Activated T-helper 2 cell treated with anti-CD3 and anti-CD28 coated beads, Interferon-gamma antibody, Interleukin-2, Interleukin-4, amounts not matched to agents 10 μg/mL and 5 μg/mL and 100 μg/mL, durations not matched to agents 14 hours and 24 hours and 36 hours (primary cell): ENCODE measurements at regions not wholly inside any gene's neighbourhood (a gene's known extent, or its start where the extent isn't known, plus 50 kb on each side); places are given as distances from the start of the nearest gene placed in this dataset.

Experiments used
- DNase-seq: peaks from one replicate; pipeline ENCODE4 v3.0.0; 2021; ENCODE audit warnings: low spot score
- H3K27ac Mint-ChIP-seq: one replicate; pipeline ENCODE4 v1.8.0; 2021; ENCODE audit warnings: mixed read lengths
- H3K27me3 Mint-ChIP-seq: one replicate; pipeline ENCODE4 v1.8.0; 2021; ENCODE audit warnings: low read depth, mixed read lengths
- H3K36me3 Mint-ChIP-seq: one replicate; pipeline ENCODE4 v1.8.0; 2021; ENCODE audit warnings: low read depth, mixed read lengths
- H3K4me1 Mint-ChIP-seq: one replicate; pipeline ENCODE4 v1.8.0; 2021; ENCODE audit warnings: low read depth, mixed read lengths
- H3K4me3 Mint-ChIP-seq: one replicate; pipeline ENCODE4 v1.8.0; 2021; ENCODE audit warnings: low read depth, mild to moderate bottlenecking, moderate library complexity, mixed read lengths
- H3K9me3 Mint-ChIP-seq: one replicate; pipeline ENCODE4 v1.8.0; 2021; ENCODE audit warnings: mixed read lengths
- intact Hi-C: fragments of 100-400 bp; cut with micrococcal nuclease; formaldehyde crosslinking; loops from one replicate; pipeline ENCODE4 v1.15.1; 2023

DNA sequence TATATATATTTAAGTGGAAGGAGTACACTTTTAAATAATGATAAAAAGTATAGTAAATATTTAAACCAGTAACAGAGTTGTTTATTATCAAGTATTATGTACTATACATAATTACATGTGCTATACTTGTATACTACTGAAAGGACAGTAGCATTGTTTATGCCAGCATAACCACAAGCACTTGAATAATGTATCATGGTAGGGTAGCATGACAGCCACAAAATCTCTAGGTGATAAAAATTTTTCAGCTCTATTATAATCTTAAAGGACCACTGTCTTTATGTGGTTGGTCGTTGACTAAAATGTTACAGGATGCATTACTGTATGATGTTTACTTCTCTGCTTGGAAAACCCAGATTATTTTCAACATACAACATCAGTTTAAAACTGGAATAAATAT is 349.2 kb downstream of the CASP12 start:
- Mint-ChIP-seq H3K4me1 (peaks cover 12% of the 10 kb centered on the region), H3K9me3 (no peaks in the 10 kb centered on the region), H3K27ac (no peak overlapping the region), H3K36me3 (no peaks in the 10 kb centered on the region), H3K4me3 (no peak overlapping the region), H3K27me3 (peaks cover 5% of the 10 kb centered on the region)
- no peak for DNase-seq
- intact Hi-C loops: no loop called here

DNA sequence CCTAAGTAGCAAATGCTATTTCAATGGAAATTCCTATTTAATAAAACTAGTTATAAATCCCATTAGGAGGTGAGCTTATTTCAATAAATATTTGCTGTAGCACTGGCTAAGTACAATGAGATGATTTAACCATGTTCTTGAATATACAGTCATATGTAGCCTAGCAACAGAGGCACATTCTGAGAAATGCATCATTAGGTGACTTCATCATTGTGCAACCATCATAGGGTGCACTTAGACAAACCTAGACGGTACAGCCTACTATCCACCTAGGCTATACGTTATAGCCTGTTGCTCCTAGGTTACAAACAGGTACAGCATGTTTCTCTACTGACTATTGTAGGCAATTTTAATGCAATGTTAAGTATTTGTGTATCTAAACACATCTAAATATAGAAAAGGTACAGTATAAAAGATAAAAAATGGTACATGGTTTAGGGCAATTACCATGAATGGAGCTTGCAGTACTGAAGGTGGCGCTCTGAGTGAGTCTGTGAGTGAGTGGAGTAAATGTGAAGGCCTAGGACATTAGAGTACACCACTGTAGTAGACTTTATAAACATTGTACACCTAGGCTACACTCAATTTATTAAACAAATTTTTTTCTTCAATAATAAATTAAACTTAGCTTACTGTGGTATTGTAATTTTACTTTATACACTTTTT is 350.1 kb downstream of the CASP12 start:
- Mint-ChIP-seq H3K4me3 (no peak overlapping the region), H3K36me3 (no peaks in the 10 kb centered on the region), H3K27ac (no peak overlapping the region), H3K4me1 (peaks cover 10% of the 10 kb centered on the region), H3K9me3 (no peaks in the 10 kb centered on the region), H3K27me3 (peaks cover 5% of the 10 kb centered on the region)
- DNase-seq: no peak
- intact Hi-C loops: no loop called here

DNA sequence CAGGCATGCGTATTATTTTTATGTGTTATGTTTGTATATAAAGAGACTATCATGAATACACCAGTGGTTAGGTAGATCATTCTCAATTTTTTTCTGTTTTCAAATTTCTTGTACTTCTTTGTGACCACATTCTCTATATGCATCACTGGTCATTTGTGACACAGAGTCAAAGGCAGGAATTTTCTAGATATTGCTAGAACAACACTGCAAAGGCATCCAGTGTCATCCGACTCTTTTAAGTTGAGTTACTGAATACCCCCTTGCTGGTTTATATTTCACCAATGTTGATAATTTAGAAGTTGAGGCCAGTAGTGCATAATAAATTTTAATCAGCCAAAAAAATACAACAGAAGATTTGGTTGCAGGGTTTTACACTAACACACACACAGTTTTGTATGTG is 351.8 kb downstream of the CASP12 start:
- Mint-ChIP-seq H3K27me3 (peaks cover 2% of the 10 kb centered on the region), H3K36me3 (no peaks in the 10 kb centered on the region), H3K9me3 (no peaks in the 10 kb centered on the region), H3K4me1 (no peaks in the 10 kb centered on the region), H3K27ac (no peak overlapping the region), H3K4me3 (no peak overlapping the region)
- intact Hi-C loops: no loop called here
- DNase-seq: no peak

DNA sequence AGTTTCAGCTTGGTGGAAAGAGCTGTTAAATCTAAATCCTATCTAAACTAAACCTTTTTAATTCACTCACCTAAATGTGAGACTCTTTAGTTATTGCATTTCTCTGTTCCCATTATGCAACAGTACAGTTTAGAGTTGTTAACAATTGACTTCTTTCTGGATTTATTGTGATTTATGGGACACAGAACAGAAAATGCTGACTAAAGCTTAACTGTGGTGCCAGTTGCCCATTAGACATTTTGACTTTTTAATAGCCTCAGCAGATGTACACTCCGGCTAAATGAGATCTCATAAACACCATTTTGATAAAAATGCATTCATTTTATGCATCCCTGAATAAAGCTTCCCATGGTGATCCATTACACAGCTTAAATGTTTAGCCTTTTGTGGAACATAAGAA is 356.6 kb downstream of the CASP12 start:
- Mint-ChIP-seq H3K4me3 (no peak overlapping the region), H3K4me1 (no peaks in the 10 kb centered on the region), H3K27me3 (no peaks in the 10 kb centered on the region), H3K36me3 (no peaks in the 10 kb centered on the region), H3K9me3 (no peaks in the 10 kb centered on the region), H3K27ac (no peak overlapping the region)
- intact Hi-C loops: no loop called here
- no peak for DNase-seq

DNA sequence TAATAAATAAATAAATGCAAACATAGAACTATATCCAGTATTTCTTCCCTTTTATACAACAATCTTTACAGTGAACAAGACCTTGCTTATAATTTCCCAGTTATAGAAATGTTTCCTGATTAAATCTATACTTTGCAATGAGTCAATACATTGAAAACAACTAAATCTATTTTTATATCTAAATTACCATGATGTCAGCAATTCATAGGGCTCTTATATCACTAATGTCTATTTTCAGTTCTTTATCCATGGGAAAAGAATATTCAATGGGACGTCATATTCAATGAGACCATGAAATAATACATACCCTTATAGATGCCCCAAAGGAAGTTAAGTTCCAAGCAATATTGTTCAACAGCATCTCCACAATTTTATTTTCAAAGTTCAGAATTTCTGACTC is 359.9 kb downstream of the CASP12 start:
- no peak for DNase-seq
- Mint-ChIP-seq H3K4me1 (no peaks in the 10 kb centered on the region), H3K9me3 (no peaks in the 10 kb centered on the region), H3K27me3 (no peaks in the 10 kb centered on the region), H3K4me3 (no peak overlapping the region), H3K36me3 (no peaks in the 10 kb centered on the region), H3K27ac (no peak overlapping the region)
- intact Hi-C loops: no loop called here

DNA sequence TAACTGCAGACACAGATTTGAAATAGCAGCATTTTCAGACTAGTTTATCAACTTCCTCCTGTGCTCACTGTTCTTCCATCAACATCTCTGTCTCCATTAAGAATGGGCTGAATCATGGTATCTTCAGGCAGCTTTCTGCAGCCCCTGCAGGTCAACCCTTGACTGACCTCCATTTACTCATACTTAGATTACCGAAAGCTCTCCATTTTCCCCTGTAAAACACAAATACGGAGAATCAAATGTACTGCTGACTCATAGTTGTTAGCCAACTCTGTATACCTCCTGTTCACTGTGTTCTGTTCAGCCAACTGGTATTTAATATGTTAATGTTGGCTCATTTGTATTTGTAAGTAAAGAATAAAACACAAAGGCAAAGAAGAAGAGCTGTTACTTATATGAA is 364.0 kb downstream of the CASP12 start:
- Mint-ChIP-seq H3K9me3 (no peaks in the 10 kb centered on the region), H3K4me3 (no peak overlapping the region), H3K27ac (no peak overlapping the region), H3K4me1 (no peaks in the 10 kb centered on the region), H3K27me3 (no peaks in the 10 kb centered on the region), H3K36me3 (no peaks in the 10 kb centered on the region)
- intact Hi-C loops: no loop called here
- no peak for DNase-seq

DNA sequence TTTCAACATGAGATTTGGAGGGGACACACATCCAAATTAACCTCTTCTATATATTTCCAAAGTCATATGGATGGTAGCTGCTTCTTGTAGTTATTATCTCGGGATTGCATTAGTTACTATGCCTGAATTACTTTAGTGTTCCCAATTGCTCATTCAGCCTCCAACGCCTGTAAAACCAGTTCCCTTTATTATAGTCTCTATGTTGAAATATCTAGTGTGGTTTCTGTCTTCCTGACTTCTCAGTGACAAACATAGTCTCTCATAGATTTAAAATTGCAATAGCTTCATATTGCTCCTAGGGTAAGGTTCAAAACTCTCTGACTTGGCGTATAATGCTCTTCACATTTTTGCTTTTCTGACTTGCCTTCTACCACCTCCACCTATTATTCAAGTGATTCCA is 366.4 kb downstream of the CASP12 start:
- intact Hi-C loops: no loop called here
- H3K27me3 Mint-ChIP-seq: no peaks in the 10 kb centered on the region
- no peak overlapping the region for H3K27ac Mint-ChIP-seq
- DNase-seq: no peak
- H3K4me3 Mint-ChIP-seq: no peak overlapping the region
- H3K4me1 Mint-ChIP-seq: no peaks in the 10 kb centered on the region
- no peaks in the 10 kb centered on the region for H3K36me3 Mint-ChIP-seq
- H3K9me3 Mint-ChIP-seq: no peaks in the 10 kb centered on the region

DNA sequence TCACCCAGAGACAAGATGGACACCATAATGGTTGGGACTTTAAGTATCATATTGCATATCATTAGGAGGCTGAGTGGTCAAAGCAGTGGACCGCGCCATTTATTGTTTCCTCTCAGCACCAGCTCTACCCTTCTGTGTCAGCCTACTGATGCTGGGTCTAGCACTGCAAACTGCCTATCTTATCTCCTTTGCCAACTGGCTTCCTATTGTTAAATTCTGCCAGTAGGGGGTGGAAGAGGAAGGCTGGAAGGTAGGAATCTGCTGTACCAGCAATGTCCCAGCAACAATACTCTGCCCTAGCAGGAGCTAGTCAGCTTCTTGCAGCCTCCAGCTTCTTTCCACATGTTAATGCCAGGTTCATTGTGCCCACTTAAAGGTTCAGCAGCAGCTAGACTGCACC is 367.1 kb upstream of the PDGFD start:
- DNase-seq: no peak
- no peaks in the 10 kb centered on the region for H3K36me3 Mint-ChIP-seq
- no peak overlapping the region for H3K4me3 Mint-ChIP-seq
- intact Hi-C loops: no loop called here
- no peaks in the 10 kb centered on the region for H3K27me3 Mint-ChIP-seq
- H3K9me3 Mint-ChIP-seq: no peaks in the 10 kb centered on the region
- no peaks in the 10 kb centered on the region for H3K4me1 Mint-ChIP-seq
- no peak overlapping the region for H3K27ac Mint-ChIP-seq

DNA sequence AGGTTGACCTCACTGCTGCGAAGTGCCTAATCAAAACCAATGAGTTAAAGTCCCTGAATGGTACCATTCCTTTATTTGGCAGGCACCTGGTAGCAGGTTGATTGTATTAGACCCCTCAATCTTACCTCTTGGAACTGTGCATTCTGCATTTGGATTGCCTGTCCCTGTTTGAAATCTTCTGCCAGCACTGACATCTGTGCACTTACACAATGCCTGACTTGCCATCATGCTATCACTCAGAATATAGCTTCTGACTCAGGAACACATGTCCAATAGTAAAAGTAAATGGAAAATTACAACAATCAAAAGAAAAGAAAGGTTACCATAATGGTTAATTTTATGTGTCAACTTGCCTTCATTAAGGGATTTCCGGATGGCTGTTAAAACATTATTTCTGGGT is 366.0 kb upstream of the PDGFD start:
- Mint-ChIP-seq H3K27ac (no peak overlapping the region), H3K9me3 (no peaks in the 10 kb centered on the region), H3K4me3 (no peak overlapping the region), H3K4me1 (no peaks in the 10 kb centered on the region), H3K36me3 (no peaks in the 10 kb centered on the region), H3K27me3 (no peaks in the 10 kb centered on the region)
- DNase-seq: no peak
- intact Hi-C loops: no loop called here

DNA sequence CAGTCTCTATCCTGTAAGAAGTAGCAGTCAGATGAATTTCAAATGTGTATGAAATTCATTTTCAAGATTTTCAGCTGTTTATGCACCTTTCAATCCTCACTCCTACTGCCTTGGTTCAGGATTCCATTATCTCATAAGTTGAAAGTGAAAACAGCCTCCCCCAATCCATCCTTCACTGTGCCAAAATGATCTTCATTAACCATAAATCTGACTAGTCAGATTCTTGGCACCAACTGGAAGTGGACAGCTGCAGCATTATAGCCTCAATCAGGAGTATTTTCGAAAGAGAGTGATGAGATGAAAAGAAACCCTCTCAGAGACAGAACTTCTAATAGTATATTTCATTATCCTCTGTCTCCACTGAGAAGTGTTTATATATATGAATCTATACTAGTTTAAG is 365.3 kb upstream of the PDGFD start:
- no peaks in the 10 kb centered on the region for H3K27me3 Mint-ChIP-seq

DNA sequence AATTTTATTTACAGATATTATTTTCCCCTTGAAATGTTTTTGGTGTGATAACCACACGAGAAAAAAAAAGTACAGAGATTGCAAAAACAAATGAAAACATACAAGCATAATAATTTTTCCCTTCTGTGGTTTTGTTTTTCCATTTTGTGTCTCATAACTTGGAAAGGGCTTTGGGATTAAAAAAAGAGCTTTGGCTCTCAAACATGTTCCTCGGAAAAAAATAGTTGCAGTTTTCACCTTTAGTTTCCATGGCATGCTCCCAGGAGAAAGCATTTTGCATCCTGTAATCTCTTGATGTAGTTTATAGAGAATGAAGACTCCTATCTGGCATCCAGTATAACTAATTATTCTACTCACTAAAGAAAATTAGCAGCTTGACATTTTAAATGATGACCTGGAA is 362.1 kb upstream of the PDGFD start:
- intact Hi-C loops: no loop called here
- Mint-ChIP-seq H3K9me3 (no peaks in the 10 kb centered on the region), H3K36me3 (no peaks in the 10 kb centered on the region), H3K27me3 (no peaks in the 10 kb centered on the region), H3K4me3 (no peak overlapping the region), H3K4me1 (no peaks in the 10 kb centered on the region), H3K27ac (no peak overlapping the region)
- DNase-seq: no peak

More for the DNA sequence above, 365.3 kb upstream of the PDGFD start:
- Mint-ChIP-seq H3K4me3 (no peak overlapping the region), H3K9me3 (no peaks in the 10 kb centered on the region), H3K27ac (no peak overlapping the region), H3K36me3 (no peaks in the 10 kb centered on the region), H3K4me1 (no peaks in the 10 kb centered on the region)
- intact Hi-C loops: no loop called here
- no peak for DNase-seq

DNA sequence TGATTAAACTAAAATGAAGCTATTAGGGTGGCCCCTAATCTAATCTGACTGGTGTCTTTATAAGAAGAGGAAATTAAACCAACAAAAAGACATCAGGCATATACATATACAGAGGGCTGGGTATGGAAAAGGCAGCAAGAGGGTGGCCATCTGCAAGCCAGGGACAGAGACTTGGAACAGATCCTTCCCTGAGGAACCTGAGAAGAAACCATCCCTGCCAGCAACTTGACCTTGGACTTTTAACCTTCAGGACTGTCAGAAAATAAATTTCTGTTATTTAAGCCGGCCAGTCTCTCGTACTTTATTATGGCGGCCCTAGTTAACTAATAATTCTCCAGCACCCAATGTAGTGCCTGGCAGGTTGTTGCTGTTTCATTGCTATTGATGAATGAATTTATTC is 361.5 kb upstream of the PDGFD start:
- Mint-ChIP-seq H3K27ac (no peak overlapping the region), H3K27me3 (no peaks in the 10 kb centered on the region), H3K4me1 (no peaks in the 10 kb centered on the region), H3K4me3 (no peak overlapping the region), H3K9me3 (no peaks in the 10 kb centered on the region), H3K36me3 (no peaks in the 10 kb centered on the region)
- no peak for DNase-seq
- intact Hi-C loops: no loop called here

DNA sequence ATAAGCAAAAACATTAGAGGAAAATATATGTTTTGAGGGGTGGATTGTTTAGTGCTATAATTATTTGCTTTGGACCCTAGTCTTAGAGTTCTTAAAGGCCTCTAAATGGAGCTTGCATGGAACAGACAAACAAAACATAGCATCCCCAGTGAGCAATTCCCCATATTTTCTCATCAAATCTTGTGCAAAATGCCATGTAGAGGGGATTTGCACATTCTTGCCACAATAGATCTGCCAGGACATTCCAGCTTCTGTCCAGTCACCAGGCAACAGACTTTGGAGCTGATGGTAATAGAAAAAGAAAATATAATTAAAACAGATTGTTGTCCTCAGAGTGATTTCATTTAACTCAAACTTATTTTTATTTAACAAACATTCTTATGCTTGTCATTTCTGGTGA is 360.3 kb upstream of the PDGFD start:
- Mint-ChIP-seq H3K4me1 (no peaks in the 10 kb centered on the region), H3K27ac (no peak overlapping the region), H3K9me3 (no peaks in the 10 kb centered on the region), H3K4me3 (no peak overlapping the region), H3K36me3 (no peaks in the 10 kb centered on the region), H3K27me3 (no peaks in the 10 kb centered on the region)
- intact Hi-C loops: no loop called here
- no peak for DNase-seq

DNA sequence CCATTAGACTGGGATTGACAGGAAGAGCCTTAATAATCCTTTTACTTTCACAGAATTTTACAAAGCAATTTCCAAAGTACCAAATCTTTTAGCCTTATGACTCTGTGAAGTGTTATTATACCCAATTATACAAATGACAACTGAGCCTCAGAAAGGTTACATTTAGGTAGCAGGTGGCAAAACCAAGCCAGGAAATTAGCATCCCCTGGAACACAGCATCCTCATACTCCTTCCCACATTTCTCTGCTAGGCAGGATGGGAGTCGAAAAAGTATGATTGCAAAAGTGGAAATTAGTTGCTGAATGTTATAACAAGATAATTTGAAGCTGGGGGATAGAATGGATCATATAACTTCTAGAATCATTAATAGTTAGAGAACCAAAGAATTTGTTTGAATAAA is 359.7 kb upstream of the PDGFD start:
- no peak overlapping the region for H3K4me3 Mint-ChIP-seq
- no peaks in the 10 kb centered on the region for H3K4me1 Mint-ChIP-seq
- intact Hi-C loops: no loop called here
- no peak overlapping the region for H3K27ac Mint-ChIP-seq
- no peak for DNase-seq
- H3K36me3 Mint-ChIP-seq: no peaks in the 10 kb centered on the region
- no peaks in the 10 kb centered on the region for H3K27me3 Mint-ChIP-seq
- H3K9me3 Mint-ChIP-seq: no peaks in the 10 kb centered on the region
